Smooth muscle cell (in vitro differentiated cells): ENCODE measurements at regions not wholly inside any gene's neighbourhood (a gene's known extent, or its start where the extent isn't known, plus 50 kb on each side); places are given as distances from the start of the nearest gene placed in this dataset.

Source experiments
- DNase-seq: peaks from one replicate; lab custom pipeline; 2025; ENCODE audit not compliant: unreplicated experiment; lab: John Stamatoyannopoulos, UW
- H2AFZ ChIP-seq: fragments of 200-600 bp; sonication (generic); 2 replicates; pipeline ENCODE4 v1.6.0; 2016; ENCODE audit warnings: antibody characterized with exemption, low read depth, mild to moderate bottlenecking
- H3F3A ChIP-seq: fragments of 200-600 bp; sonication (generic); 2 replicates; pipeline ENCODE4 v1.6.0; 2017; ENCODE audit warnings: antibody characterized with exemption, low read depth
- H3K27ac ChIP-seq: fragments of 200-600 bp; sonication (generic); 2 replicates; pipeline ENCODE4 v1.5.1; 2016; ENCODE audit warnings: low read depth, mild to moderate bottlenecking
- H3K27me3 ChIP-seq: fragments of 200-600 bp; sonication (generic); 2 replicates; pipeline ENCODE4 v1.6.1; 2016; ENCODE audit warnings: low read depth, mild to moderate bottlenecking
- H3K36me3 ChIP-seq: fragments of 200-600 bp; sonication (generic); 2 replicates; pipeline ENCODE4 v1.5.1; 2016; ENCODE audit warnings: low read depth
- H3K4me1 ChIP-seq: fragments of 200-600 bp; sonication (generic); 2 replicates; pipeline ENCODE4 v1.5.1; 2016; ENCODE audit warnings: low read depth
- H3K4me2 ChIP-seq: fragments of 200-600 bp; sonication (generic); 2 replicates; pipeline ENCODE4 v1.6.0; 2016; ENCODE audit warnings: mild to moderate bottlenecking
- H3K4me3 ChIP-seq: fragments of 200-600 bp; sonication (generic); 2 replicates; pipeline ENCODE4 v1.5.1; 2016; ENCODE audit warnings: mild to moderate bottlenecking
- H3K79me2 ChIP-seq: fragments of 200-600 bp; sonication (generic); 2 replicates; pipeline ENCODE4 v1.6.0; 2016; ENCODE audit warnings: low read depth, mild to moderate bottlenecking
- H3K9ac ChIP-seq: fragments of 200-600 bp; sonication (generic); 2 replicates; pipeline ENCODE4 v1.6.0; 2016; ENCODE audit warnings: low read depth
- H3K9me3 ChIP-seq: fragments of 200-600 bp; sonication (generic); replicated peaks from 2 replicates; pipeline ENCODE4 v1.5.1; 2016; ENCODE audit warnings: low read depth
- H4K20me1 ChIP-seq: fragments of 200-600 bp; sonication (generic); 2 replicates; pipeline ENCODE4 v1.6.0; 2016; ENCODE audit warnings: low read depth
- CTCF ChIP-seq: fragments of 200-600 bp; sonication (generic); IDR thresholded peaks from 2 replicates; pipeline ENCODE4 v1.5.1; 2017; ENCODE audit warnings: borderline replicate concordance, mild to moderate bottlenecking, antibody characterized with exemption; ENCODE audit not compliant: insufficient read depth, poor library complexity, severe bottlenecking
- WGBS: methylation state at CpG from one replicate; pipeline ENCODE4 v1.1.7; 2016; ENCODE audit warnings: low lambda C conversion rate; 5-methylcytosine and 5-hydroxymethylcytosine counted together

GRCh38 chr4:129565214-129565613 is 469.3 kb downstream of the C4orf33 start:
- DNase-seq: no peak
- H3K27ac ChIP-seq: no peak overlapping the region
- no peak overlapping the region for H3K9ac ChIP-seq
- H3K36me3 ChIP-seq: no peaks in the 10 kb centered on the region
- no peak overlapping the region for H2AFZ ChIP-seq
- no peaks in the 10 kb centered on the region for H3K9me3 ChIP-seq
- WGBS: 86% methylated on average over 2 of the region's 2 CpGs
- no peaks in the 10 kb centered on the region for H3K27me3 ChIP-seq
- H3K4me3 ChIP-seq: no peak overlapping the region
- H3F3A ChIP-seq: no peaks in the 10 kb centered on the region
- no peaks in the 10 kb centered on the region for H3K4me1 ChIP-seq
- H3K4me2 ChIP-seq: no peak overlapping the region
- no peak for TF ChIP-seq CTCF
- H3K79me2 ChIP-seq: no peaks in the 10 kb centered on the region
- no peaks in the 10 kb centered on the region for H4K20me1 ChIP-seq

GRCh38 chr4:129570326-129570725 is 474.4 kb downstream of the C4orf33 start:
- Histone ChIP-seq H3K79me2 (no peaks in the 10 kb centered on the region), H3K27ac (no peak overlapping the region), H4K20me1 (no peaks in the 10 kb centered on the region), H3K4me3 (no peak overlapping the region), H3K36me3 (no peaks in the 10 kb centered on the region), H3K4me2 (no peak overlapping the region), H3K9ac (no peak overlapping the region), H3K9me3 (no peaks in the 10 kb centered on the region), H3F3A (no peaks in the 10 kb centered on the region), H3K27me3 (no peaks in the 10 kb centered on the region), H3K4me1 (no peaks in the 10 kb centered on the region), H2AFZ (no peak overlapping the region)
- no peak for TF ChIP-seq CTCF
- DNase-seq: no peak

GRCh38 chr4:129578336-129578735 is 482.4 kb downstream of the C4orf33 start:
- Histone ChIP-seq H3K4me1 (no peaks in the 10 kb centered on the region), H3F3A (no peaks in the 10 kb centered on the region), H4K20me1 (no peaks in the 10 kb centered on the region), H3K27me3 (no peaks in the 10 kb centered on the region), H3K9me3 (no peaks in the 10 kb centered on the region), H3K4me3 (no peak overlapping the region), H3K9ac (no peak overlapping the region), H3K27ac (no peak overlapping the region), H3K79me2 (no peaks in the 10 kb centered on the region), H3K36me3 (no peaks in the 10 kb centered on the region), H2AFZ (no peak overlapping the region), H3K4me2 (no peak overlapping the region)
- no peak for TF ChIP-seq CTCF
- whole genome bisulfite sequencing: 76% methylated on average over 6 of the region's 6 CpGs
- DNase-seq: no peak

- Histone ChIP-seq H3F3A (no peaks in the 10 kb centered on the region), H3K36me3 (no peaks in the 10 kb centered on the region), H3K79me2 (no peaks in the 10 kb centered on the region), H3K4me2 (no peak overlapping the region), H3K9me3 (no peaks in the 10 kb centered on the region), H4K20me1 (no peaks in the 10 kb centered on the region), H2AFZ (no peak overlapping the region), H3K4me1 (no peaks in the 10 kb centered on the region), H3K9ac (no peak overlapping the region), H3K27me3 (no peaks in the 10 kb centered on the region), H3K27ac (no peak overlapping the region), H3K4me3 (no peak overlapping the region)
- WGBS: 77% methylated on average over 1 of the region's 1 CpG
- no peak for DNase-seq
- TF ChIP-seq CTCF: no peak
These were observed 485.4 kb downstream of the C4orf33 start for GRCh38 chr4:129581305-129581704.
